Endodermal cell (in vitro differentiated cells): ENCODE measurements at regions not wholly inside any gene's neighbourhood (a gene's known extent, or its start where the extent isn't known, plus 50 kb on each side); places are given as distances from the start of the nearest gene placed in this dataset.
"Not testable (repeated sequence)": the region's sequence is repeated elsewhere in the genome, so short reads cannot be mapped to it uniquely, and the experiment has no call there.

Experiments used
- DNase-seq: peaks from one replicate; pipeline ENCODE4 v3.0.0-alpha.2; 2017
- H3K27ac ChIP-seq: 2 replicates; pipeline ENCODE4 v1.5.1; 2013; ENCODE audit warnings: mild to moderate bottlenecking, low read depth, low read length, moderate library complexity
- H3K27me3 ChIP-seq: 2 replicates; pipeline ENCODE4 v1.6.1; 2013; ENCODE audit warnings: mild to moderate bottlenecking, low read length, moderate library complexity; ENCODE audit not compliant: insufficient read depth, control insufficient read depth, poor library complexity, severe bottlenecking
- H3K36me3 ChIP-seq: 2 replicates; pipeline ENCODE4 v1.7.0; 2013; ENCODE audit warnings: mild to moderate bottlenecking, low read length, moderate library complexity; ENCODE audit not compliant: control insufficient read depth, insufficient read depth
- H3K4me1 ChIP-seq: one replicate; pipeline ENCODE4 v1.7.0; 2013; ENCODE audit warnings: low read length; ENCODE audit not compliant: control insufficient read depth, insufficient read depth
- H3K4me3 ChIP-seq: 2 replicates; pipeline ENCODE4 v1.5.1; 2013; ENCODE audit warnings: mild to moderate bottlenecking, low read length, moderate library complexity
- H3K9ac ChIP-seq: 2 replicates; pipeline ENCODE4 v1.6.1; 2013; ENCODE audit warnings: mild to moderate bottlenecking, low read length, moderate library complexity; ENCODE audit not compliant: poor library complexity, severe bottlenecking; ENCODE audit errors: extremely low read depth
- H3K9me3 ChIP-seq: 2 replicates; pipeline ENCODE4 v1.6.1; 2013; ENCODE audit warnings: mild to moderate bottlenecking, low read length, moderate library complexity; ENCODE audit not compliant: control insufficient read depth
- H3K27ac Mint-ChIP-seq: 2 replicates; pipeline ENCODE4 v1.8.0; 2020; ENCODE audit warnings: mixed read lengths
- H3K27me3 Mint-ChIP-seq: 2 replicates; pipeline ENCODE4 v1.8.0; 2021; ENCODE audit warnings: mild to moderate bottlenecking, mixed read lengths; ENCODE audit not compliant: insufficient read depth
- H3K36me3 Mint-ChIP-seq: 2 replicates; pipeline ENCODE4 v1.8.0; 2020; ENCODE audit warnings: low read depth, mixed read lengths
- H3K4me1 Mint-ChIP-seq: 2 replicates; pipeline ENCODE4 v1.8.0; 2020; ENCODE audit warnings: mixed read lengths
- H3K4me3 Mint-ChIP-seq: 2 replicates; pipeline ENCODE4 v1.8.0; 2020; ENCODE audit warnings: mild to moderate bottlenecking, moderate library complexity, mixed read lengths
- H3K9me3 Mint-ChIP-seq: 2 replicates; pipeline ENCODE4 v1.8.0; 2020; ENCODE audit warnings: mild to moderate bottlenecking, mixed read lengths
- CTCF ChIP-seq: fragments of 200-600 bp; sonication (generic); conservative IDR thresholded peaks from 2 replicates; pipeline ENCODE4 v1.5.0; 2021; ENCODE audit warnings: antibody characterized with exemption, mild to moderate bottlenecking
- WGBS, 2 experiments: methylation state at CpG; one replicate each; pipeline versions ENCODE4 v1.1.5 to v1.1.7; 2013; ENCODE audit warnings: missing lambda C conversion rate in 2 of 2, mixed read lengths in 1 of 2; ENCODE audit not compliant: insufficient coverage in 1 of 2, insufficient read length in 1 of 2; 5-methylcytosine and 5-hydroxymethylcytosine counted together

- Histone ChIP-seq H3K27me3 (no peaks in the 10 kb centered on the region), H3K4me1 (no peaks in the 10 kb centered on the region), H3K4me3 (no peak overlapping the region), H3K27ac (no peak overlapping the region), H3K36me3 (no peaks in the 10 kb centered on the region), H3K9ac (no peak overlapping the region), H3K9me3 (no peaks in the 10 kb centered on the region)
- WGBS, 2 experiments: no CpG with 5 or more reads among the region's 1 CpG
- Mint-ChIP-seq H3K4me3 (no peak overlapping the region), H3K27ac (no peak overlapping the region), H3K36me3 (no peaks in the 10 kb centered on the region), H3K9me3 (no peaks in the 10 kb centered on the region), H3K4me1 (no peaks in the 10 kb centered on the region), H3K27me3 (peaks cover 8% of the 10 kb centered on the region)
- no peak for TF ChIP-seq CTCF
- no peak for DNase-seq
Observed at GRCh38 chr6:51203504-51203903, 384.8 kb downstream of the TFAP2B start.

- H3K4me3 ChIP-seq, H3K36me3 ChIP-seq, H3K27me3 Mint-ChIP-seq, H3K4me3 Mint-ChIP-seq, H3K4me1 Mint-ChIP-seq, H3K9ac ChIP-seq, DNase-seq, H3K36me3 Mint-ChIP-seq, H3K27ac ChIP-seq, H3K27me3 ChIP-seq, H3K9me3 Mint-ChIP-seq, H3K4me1 ChIP-seq, H3K9me3 ChIP-seq, H3K27ac Mint-ChIP-seq: not testable (repeated sequence)
- 95 to 100% methylated on average over 3 to 5 of the region's 5 CpGs for WGBS, 2 experiments
Observed at GRCh38 chr6:51206686-51207085, 388.0 kb downstream of the TFAP2B start.

GRCh38 chr6:51209651-51210050 lies 391.0 kb downstream of the TFAP2B start:
- no peak for TF ChIP-seq CTCF
- H3K4me3 Mint-ChIP-seq: no peak overlapping the region
- Histone ChIP-seq H3K9me3 (no peaks in the 10 kb centered on the region), H3K27ac (no peak overlapping the region), H3K9ac (no peak overlapping the region), H3K4me3 (no peak overlapping the region), H3K27me3 (peaks cover 5% of the 10 kb centered on the region), H3K4me1 (peaks cover 2% of the 10 kb centered on the region), H3K36me3 (no peaks in the 10 kb centered on the region)
- H3K36me3 Mint-ChIP-seq: no peaks in the 10 kb centered on the region
- peaks cover 13% of the 10 kb centered on the region for H3K4me1 Mint-ChIP-seq
- 100% methylated on average over 1 of the region's 1 CpG; no CpG with 5 or more reads in 1 of the 2 experiments for WGBS, 2 experiments
- H3K27ac Mint-ChIP-seq: no peak overlapping the region
- no peak for DNase-seq
- H3K9me3 Mint-ChIP-seq: no peaks in the 10 kb centered on the region
- peaks cover 23% of the 10 kb centered on the region for H3K27me3 Mint-ChIP-seq

- no peak overlapping the region for H3K27ac ChIP-seq
- peak; percentile 78 for DNase-seq
- H3K36me3 ChIP-seq: no peaks in the 10 kb centered on the region
- Mint-ChIP-seq H3K27me3 (peaks cover 41% of the 10 kb centered on the region), H3K4me3 (peak overlapping the region; percentile 40), H3K9me3 (no peaks in the 10 kb centered on the region), H3K4me1 (peaks cover 16% of the 10 kb centered on the region), H3K36me3 (no peaks in the 10 kb centered on the region), H3K27ac (no peak overlapping the region)
- H3K4me1 ChIP-seq: peaks cover 5% of the 10 kb centered on the region
- H3K4me3 ChIP-seq: peak overlapping the region; percentile 10
- H3K27me3 ChIP-seq: peaks cover 5% of the 10 kb centered on the region
- no peak for TF ChIP-seq CTCF
- no peaks in the 10 kb centered on the region for H3K9me3 ChIP-seq
- H3K9ac ChIP-seq: no peak overlapping the region
- 23 to 42% methylated on average over 12 to 16 of the region's 16 CpGs for WGBS, 2 experiments
Observed at GRCh38 chr6:51213811-51214210, 395.1 kb downstream of the TFAP2B start.
